SK-N-SH treated with all-trans-retinoic acid at 6 μM for 48 hours (cell line): ENCODE measurements at regions not wholly inside any gene's neighbourhood (a gene's known extent, or its start where the extent isn't known, plus 50 kb on each side); places are given as distances from the start of the nearest gene placed in this dataset.

ENCODE experiments used
- ARNTL ChIP-seq: fragments of 450-650 bp; formaldehyde crosslinking; IDR thresholded peaks from 2 replicates; pipeline ENCODE4 v1.5.0; 2020; ENCODE audit warnings: low read depth, mild to moderate bottlenecking, moderate library complexity, borderline replicate concordance
- CREB5 ChIP-seq: fragments of 250-450 bp; sonication (Bioruptor Pico); IDR thresholded peaks from 2 replicates; pipeline ENCODE4 v1.5.1; 2020; ENCODE audit warnings: low read depth, mild to moderate bottlenecking, moderate library complexity
- ESRRG ChIP-seq: fragments of 250-450 bp; sonication (Bioruptor Pico); IDR thresholded peaks from 2 replicates; pipeline ENCODE4 v1.6.1; 2021; ENCODE audit warnings: mild to moderate bottlenecking
- OSR1 ChIP-seq: fragments of 250-450 bp; sonication (Bioruptor Pico); IDR thresholded peaks from 2 replicates; pipeline ENCODE4 v1.8.0; 2022; ENCODE audit warnings: moderate library complexity, mild to moderate bottlenecking, inconsistent platforms
- RARB ChIP-seq: fragments of 250-450 bp; sonication (Bioruptor Pico); IDR thresholded peaks from 2 replicates; pipeline ENCODE4 v1.8.0; 2021; ENCODE audit warnings: mild to moderate bottlenecking, moderate library complexity
- SNAI2 ChIP-seq: fragments of 250-450 bp; sonication (Bioruptor Pico); IDR thresholded peaks from 2 replicates; pipeline ENCODE4 v1.5.0; 2020; ENCODE audit warnings: mild to moderate bottlenecking, moderate library complexity
- ZC3H10 ChIP-seq: fragments of 250-450 bp; sonication (Bioruptor Pico); IDR thresholded peaks from 2 replicates; pipeline ENCODE4 v1.5.1; 2021; ENCODE audit warnings: mild to moderate bottlenecking, moderate library complexity
- ZFP3 ChIP-seq: fragments of 250-450 bp; sonication (Bioruptor Pico); IDR thresholded peaks from 2 replicates; pipeline ENCODE4 v1.5.0; 2020; ENCODE audit warnings: mild to moderate bottlenecking, moderate library complexity
- ZFP30 ChIP-seq: fragments of 450-650 bp; formaldehyde crosslinking; IDR thresholded peaks from 2 replicates; pipeline ENCODE4 v1.5.0; 2022; ENCODE audit warnings: mild to moderate bottlenecking, moderate library complexity
- TF ChIP-seq, protein P1 (sequence below): fragments of 250-450 bp; sonication (Bioruptor Pico); IDR thresholded peaks from 2 replicates; pipeline ENCODE4 v1.8.0; 2020; ENCODE audit warnings: mild to moderate bottlenecking, moderate library complexity, borderline replicate concordance

DNA sequence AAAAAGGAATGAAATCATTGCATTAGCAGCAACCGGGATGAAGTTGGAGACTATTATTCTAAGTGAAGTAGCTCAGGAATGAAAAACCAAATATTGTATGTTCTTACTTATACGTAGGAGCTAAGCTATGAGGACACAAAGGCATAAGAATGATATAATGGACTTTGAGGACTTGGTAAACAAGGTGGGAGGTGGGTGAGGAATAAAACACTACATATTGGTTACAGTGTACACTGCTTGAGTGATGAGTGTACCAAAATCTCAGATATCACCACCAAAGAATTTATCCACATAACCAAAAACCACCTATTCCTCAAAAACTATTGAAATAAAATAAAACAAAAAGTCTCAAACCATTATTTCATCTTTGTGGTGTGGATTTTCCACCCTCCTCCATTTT is 593.5 kb downstream of the TENT5A start:
- TF ChIP-seq OSR1 (CRISPR knock-in tag) = no peak
- no peak for TF ChIP-seq ZFP3
- TF ChIP-seq SNAI2 (CRISPR knock-in tag) = no peak
- TF ChIP-seq ZFP30 (CRISPR knock-in tag) = no peak
- TF ChIP-seq, protein P1, sequence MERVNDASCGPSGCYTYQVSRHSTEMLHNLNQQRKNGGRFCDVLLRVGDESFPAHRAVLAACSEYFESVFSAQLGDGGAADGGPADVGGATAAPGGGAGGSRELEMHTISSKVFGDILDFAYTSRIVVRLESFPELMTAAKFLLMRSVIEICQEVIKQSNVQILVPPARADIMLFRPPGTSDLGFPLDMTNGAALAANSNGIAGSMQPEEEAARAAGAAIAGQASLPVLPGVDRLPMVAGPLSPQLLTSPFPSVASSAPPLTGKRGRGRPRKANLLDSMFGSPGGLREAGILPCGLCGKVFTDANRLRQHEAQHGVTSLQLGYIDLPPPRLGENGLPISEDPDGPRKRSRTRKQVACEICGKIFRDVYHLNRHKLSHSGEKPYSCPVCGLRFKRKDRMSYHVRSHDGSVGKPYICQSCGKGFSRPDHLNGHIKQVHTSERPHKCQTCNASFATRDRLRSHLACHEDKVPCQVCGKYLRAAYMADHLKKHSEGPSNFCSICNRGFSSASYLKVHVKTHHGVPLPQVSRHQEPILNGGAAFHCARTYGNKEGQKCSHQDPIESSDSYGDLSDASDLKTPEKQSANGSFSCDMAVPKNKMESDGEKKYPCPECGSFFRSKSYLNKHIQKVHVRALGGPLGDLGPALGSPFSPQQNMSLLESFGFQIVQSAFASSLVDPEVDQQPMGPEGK (CRISPR knock-in tag) = no peak
- no peak for TF ChIP-seq ZC3H10 (CRISPR knock-in tag)
- TF ChIP-seq ESRRG (CRISPR knock-in tag) = no peak
- TF ChIP-seq RARB (CRISPR knock-in tag) = no peak
- no peak for TF ChIP-seq CREB5
- TF ChIP-seq ARNTL (CRISPR knock-in tag) = no peak
